ENCODE measurements at regions not wholly inside any gene's neighbourhood (a gene's known extent, or its start where the extent isn't known, plus 50 kb on each side); places are given as distances from the start of the nearest gene placed in this dataset.
"Not testable (repeated sequence)": the region's sequence is repeated elsewhere in the genome, so short reads cannot be mapped to it uniquely, and the experiment has no call there.

DNA sequence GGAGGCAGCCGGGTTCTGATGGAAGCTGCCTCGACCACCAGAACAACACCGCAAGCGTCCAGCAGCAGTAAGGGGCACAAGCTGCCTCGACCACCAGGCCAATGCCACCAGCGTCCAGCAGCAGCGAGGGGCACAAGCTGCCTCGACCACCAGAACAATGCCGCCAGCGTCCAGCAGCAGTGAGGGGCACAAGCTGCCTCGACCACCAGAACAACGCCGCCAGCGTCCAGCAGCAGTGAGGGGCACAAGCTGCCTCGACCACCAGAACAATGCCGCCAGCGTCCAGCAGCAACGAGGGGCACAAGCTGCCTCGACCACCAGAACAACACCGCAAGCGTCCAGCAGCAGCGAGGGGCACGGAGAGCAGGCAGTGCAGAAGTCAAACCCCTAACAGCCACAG, 94.9 kb downstream of the TMEM18 start:
- TF ChIP-seq, protein P1, sequence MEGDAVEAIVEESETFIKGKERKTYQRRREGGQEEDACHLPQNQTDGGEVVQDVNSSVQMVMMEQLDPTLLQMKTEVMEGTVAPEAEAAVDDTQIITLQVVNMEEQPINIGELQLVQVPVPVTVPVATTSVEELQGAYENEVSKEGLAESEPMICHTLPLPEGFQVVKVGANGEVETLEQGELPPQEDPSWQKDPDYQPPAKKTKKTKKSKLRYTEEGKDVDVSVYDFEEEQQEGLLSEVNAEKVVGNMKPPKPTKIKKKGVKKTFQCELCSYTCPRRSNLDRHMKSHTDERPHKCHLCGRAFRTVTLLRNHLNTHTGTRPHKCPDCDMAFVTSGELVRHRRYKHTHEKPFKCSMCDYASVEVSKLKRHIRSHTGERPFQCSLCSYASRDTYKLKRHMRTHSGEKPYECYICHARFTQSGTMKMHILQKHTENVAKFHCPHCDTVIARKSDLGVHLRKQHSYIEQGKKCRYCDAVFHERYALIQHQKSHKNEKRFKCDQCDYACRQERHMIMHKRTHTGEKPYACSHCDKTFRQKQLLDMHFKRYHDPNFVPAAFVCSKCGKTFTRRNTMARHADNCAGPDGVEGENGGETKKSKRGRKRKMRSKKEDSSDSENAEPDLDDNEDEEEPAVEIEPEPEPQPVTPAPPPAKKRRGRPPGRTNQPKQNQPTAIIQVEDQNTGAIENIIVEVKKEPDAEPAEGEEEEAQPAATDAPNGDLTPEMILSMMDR (IDR thresholded peaks at IDR 0.05): not testable (repeated sequence)
- TF ChIP-seq EZH2phosphoT487 (IDR thresholded peaks at IDR 0.05): not testable (repeated sequence)
